Dedifferentiated amniotic fluid mesenchymal stem cell (primary cell): ENCODE measurements at regions not wholly inside any gene's neighbourhood (a gene's known extent, or its start where the extent isn't known, plus 50 kb on each side); places are given as distances from the start of the nearest gene placed in this dataset.
A peak's percentile ranks its signal among the peaks of the same experiment; 100 is the strongest.

Experiments
- DNase-seq: peaks from one replicate; pipeline ENCODE4 v3.0.0-alpha.2; 2016; ENCODE audit errors: extremely low spot score

GRCh38 chr5:159422361-159422760, 92.1 kb upstream of the IL12B start:
- DNase-seq: no peak

DNA sequence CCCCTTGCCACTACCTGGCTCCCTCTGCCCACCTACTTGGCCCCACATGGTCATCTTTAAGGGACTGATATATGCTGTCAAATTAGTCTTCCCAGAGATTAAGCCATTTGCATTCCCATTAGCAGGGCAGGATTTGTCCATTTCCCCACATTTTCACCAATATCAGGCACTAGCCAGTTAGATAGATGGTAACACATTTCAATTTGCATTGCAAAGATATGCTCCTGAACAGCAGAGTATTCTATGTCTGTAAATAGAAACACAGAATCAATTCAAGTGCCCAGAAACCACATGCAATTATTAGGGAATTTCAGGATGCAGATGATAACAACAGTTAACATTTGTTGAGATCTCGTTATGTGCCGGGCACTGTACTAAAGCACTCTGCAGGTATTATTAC, 92.6 kb upstream of the IL12B start:
- DNase-seq: no peak

DNA sequence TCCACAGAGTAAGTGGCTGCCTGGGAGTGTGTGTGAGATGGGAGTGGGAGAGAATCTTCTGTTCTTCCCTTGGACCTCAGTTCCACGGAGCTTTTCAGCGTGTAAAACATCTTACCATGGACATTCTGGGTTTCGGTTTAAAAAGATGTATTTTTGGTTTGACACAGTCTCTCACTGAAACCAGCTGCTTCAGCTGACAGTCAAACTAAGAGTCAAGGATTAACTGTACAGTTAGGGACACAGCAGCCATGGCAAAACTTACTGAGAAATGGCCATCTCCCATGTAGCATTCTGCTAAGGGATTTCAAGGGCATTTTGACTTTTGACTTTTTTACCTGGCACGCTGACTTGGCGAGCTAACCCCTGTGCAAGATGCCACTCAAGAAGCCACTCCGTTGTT, 93.8 kb upstream of the IL12B start:
- no peak for DNase-seq

DNA sequence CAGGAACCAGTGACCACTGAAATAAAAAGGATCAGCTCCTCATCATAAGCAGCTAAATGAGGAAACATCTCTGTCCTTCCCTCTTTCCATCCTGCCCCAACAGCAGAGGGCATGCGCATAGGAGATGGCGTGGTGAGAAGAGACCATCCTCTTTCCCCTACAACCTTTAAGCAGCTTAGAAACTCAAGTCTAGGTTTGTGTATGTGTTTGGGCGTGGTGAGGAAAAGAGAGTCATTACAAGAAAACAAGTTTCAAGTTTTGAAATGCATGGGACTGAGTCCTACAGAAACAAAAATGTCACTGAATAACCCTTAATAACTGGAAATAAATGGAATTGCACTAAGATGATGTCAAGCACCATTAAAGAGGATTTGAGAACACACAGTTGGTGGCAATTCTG, 96.4 kb upstream of the IL12B start:
- DNase-seq: no peak

GRCh38 chr5:159427180-159428012, 97.1 kb upstream of the IL12B start:
- no peak for DNase-seq

GRCh38 chr5:159430361-159431012, 100.2 kb upstream of the IL12B start:
- DNase-seq: peak; percentile 68

- DNase-seq: no peak
Measured at GRCh38 chr5:159435855-159436254, 105.6 kb upstream of the IL12B start.

GRCh38 chr5:159438092-159438491, 107.8 kb upstream of the IL12B start:
- DNase-seq: no peak

GRCh38 chr5:159439002-159439401, 108.7 kb upstream of the IL12B start:
- no peak for DNase-seq

DNA sequence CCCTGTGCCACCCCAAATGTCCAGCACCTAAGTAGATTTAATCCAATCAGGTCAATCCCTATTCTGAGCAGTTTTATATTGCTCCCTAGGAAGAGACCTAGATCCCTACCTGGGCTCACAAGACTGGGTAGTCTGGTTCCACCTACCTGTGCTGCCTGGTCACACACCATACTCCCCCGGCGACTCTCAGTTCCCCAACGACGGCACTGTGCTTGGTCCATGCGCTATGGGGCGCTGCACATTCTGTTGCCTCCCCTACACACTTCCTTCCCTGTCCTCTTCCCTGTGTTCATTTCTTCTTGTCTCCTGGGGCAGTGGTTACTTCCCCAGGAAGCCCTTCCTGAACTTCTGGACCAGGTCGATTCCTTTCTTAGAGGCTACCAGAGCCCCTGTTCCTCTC, 109.9 kb upstream of the IL12B start:
- DNase-seq: no peak

DNA sequence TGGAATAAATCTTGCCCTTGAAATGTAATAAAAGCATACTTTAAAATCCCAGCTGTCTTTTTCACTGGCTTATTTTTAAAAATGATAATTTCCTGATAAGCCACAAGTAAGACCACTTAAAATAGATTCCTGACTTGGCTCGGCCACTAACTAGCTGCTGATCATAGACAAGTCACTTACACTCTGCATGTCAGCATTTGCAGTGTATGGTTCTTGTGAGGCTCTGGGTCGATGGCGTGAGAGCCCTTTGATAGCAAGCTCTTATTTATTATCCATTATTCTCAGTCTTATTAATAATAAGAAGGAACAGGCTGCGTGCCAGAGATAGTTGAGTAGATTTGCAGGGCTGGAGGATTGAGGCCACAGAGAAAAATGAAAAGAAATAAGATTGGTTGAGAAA, 110.7 kb upstream of the IL12B start:
- DNase-seq: no peak

GRCh38 chr5:159441441-159441840, 111.2 kb upstream of the IL12B start:
- DNase-seq: no peak

DNA sequence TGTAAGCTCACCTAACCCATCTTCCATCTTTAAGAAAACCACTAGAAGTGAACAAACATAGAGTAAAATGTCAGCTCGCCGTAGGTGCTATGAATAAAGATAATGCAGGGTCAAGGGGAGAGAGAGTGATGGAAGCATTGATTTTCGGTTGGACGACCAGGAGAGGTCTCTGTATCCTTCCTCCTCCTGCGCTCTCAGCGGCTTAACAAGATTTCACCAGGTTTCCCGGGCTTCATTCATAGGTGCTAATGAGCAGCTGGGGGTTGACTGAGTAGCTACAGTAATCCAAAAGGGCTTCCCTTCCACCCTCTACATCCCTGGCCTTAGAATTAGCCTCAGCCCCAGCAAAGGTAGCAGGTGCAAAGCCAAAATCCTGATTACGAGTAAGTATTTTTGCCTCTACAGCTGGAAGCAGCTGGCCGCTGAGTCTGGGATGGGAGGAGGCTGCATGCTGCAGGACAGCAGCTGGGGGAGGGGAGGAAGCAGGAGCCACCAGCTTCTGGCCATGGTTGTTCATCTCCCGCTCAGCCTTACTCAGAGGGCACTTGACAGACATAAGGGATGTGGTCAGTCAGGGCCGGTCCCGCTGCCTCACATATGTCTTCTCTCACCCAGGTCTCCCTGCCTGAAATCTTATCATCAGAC, 112.0 kb upstream of the IL12B start:
- DNase-seq: no peak

DNA sequence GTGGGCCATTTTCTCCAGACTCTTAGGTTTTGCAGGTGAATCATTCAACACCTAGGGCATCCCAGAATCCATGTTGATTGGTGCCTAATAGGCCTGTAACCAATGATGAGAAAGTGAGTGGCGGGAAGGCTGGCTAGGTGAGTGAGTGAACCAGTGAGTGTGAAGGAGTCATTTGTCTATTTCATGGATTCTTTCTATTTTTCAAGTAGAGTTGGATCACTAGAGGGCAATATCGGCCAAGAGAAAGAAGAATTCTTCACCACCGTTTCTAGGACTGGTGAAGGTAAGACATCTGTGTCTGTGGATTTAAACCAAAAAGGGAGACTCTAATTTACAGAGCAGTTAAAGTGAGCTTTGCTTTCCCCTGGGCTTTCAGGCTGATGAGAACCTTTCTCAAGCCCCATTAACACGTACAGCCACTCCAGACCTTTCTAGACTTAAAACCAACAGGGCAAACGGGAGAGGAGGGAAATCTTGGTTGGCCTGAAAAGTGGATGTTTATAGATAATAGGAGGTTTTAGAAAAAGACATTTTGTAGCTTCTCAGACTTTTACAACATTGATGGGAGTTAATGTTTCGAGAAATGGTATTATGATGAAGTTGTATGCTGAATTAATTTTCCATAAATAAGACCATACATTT, 114.3 kb upstream of the IL12B start:
- peak; percentile 60 for DNase-seq

DNA sequence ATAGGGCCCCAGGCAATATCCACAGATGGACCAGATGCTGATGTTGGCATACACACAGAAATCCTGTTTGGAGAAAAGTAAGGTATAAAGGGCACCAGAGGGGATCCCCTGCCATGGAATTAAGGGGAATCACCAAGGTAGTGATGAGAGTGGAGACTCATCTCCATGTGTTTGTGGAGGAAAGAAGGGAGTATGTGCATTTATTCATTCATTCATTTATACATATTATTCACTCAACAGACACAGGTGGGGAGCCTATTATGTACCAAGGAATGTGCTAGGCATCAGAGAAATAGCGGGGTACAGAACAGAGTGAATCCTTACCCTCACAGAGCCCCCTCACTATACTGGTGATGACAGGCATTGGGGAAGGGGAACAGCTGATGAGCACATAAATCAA, 116.8 kb upstream of the IL12B start:
- DNase-seq: no peak

GRCh38 chr5:159448841-159449407, 118.6 kb upstream of the IL12B start:
- DNase-seq: no peak

DNA sequence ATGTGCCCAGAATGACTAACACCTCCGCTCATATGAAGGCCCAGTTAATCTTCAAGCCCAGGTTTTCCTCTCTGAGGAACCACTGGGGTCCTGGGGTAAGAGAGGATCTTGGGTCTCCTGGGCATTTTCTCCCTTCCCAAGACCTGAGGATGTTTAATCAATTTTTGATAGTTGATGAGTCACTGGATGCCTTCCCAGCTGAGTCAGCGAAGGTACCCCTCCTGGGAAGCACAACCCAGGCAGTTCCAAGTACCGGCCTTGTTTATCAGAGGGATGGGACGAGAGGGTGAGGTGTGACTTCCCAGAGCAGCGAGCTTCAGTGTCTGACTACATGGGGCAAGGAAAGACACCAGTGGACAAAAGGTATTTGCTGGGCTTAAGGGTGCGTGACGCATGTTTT, 119.6 kb upstream of the IL12B start:
- no peak for DNase-seq

DNA sequence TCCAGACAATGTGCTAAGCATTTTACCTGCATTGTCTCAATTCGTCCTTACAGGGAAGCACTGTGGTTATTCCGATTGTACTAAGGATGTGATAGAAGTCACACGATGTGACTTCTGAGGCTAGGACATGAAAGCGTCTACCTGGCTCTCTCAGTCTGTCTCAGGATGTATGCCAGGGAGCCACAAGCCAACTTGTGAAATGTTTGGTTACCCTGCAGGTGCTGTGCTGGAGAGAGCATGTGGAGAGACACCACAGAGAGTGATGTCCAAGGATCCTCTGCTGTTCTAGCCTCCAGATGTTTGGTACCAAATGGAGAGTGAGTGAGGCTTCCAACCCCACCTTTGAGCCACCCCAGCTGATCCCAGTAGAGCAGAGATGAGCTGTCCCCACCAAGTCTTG, 120.1 kb upstream of the IL12B start:
- no peak for DNase-seq

GRCh38 chr5:159451197-159452052, 121.1 kb upstream of the IL12B start:
- DNase-seq: peak; percentile 95

DNA sequence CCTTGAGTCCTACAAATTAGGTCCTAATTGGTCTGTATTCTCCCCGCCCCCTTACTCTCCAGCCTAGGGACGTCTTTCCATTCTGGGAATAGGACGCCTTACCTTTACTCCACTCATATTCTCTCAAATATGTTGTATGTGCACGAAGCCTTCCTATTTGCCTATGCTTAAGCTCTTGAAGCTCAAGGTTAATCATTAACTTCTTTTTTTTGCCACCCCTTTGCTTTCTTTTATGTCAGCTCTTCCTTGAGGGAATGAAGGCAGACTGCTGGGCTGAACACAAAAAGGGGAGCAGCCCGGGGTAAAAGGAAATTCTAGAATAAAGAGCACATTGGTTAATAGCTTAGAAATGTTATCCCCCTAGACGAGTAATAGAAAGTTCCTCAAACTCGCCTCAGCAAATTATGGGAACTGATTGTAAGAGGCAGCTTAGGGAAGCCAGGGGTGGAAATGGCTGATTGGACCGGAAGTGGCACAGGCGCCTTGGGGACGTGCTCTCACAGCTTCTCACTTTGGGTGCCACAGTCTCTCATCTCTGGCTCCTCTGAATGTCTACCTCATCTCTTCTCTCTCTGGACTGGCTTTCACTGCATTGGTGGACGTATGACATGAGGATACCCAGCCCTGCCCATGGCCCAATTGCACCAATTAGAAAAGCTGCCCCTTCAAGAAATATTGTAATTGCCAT, 122.3 kb upstream of the IL12B start:
- no peak for DNase-seq

DNA sequence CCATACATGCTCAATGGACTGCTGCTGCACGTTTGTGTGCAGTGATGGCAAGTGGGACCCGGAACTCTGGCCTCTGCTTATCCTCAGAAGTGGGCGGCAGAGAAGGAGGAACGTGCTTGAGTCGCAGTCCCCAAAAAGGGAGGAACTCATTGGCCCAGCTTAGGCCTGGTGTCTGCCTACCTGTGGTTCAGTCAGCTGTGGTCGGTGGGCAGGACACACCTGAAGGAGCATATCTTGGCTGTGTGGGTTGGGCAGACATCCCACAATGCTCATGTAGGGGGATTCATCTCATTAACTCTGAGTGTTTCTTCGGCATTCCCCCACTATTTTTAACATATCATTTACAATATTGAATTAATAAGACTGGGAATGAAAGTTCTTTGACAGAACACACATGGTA, 122.9 kb upstream of the IL12B start:
- DNase-seq: no peak
